HCT116 (cell line): ENCODE measurements at regions not wholly inside any gene's neighbourhood (a gene's known extent, or its start where the extent isn't known, plus 50 kb on each side); places are given as distances from the start of the nearest gene placed in this dataset.

ENCODE experiments used
- ATAC-seq: fragments of 200-7000 bp; cut with Tn5 transposase; 2 replicates; pipeline ENCODE4 v1.9.1; 2020; ENCODE audit warnings: mild to moderate bottlenecking, moderate library complexity
- BruUV-seq: library from RNA; stranded (reverse); fragments of 400-500 nt; replicated peaks from 2 replicates; lab custom pipeline; 2021; lab: Mats Ljungman, UMichigan
- CTCF ChIA-PET: fragments of 300-600 bp; sonication (Branson Sonifier 250); formaldehyde crosslinking; loops from one replicate; lab custom pipeline; 2021; ENCODE audit warnings: antibody characterized with exemption; lab: Charles Lee
- POLR2A ChIA-PET: fragments of 300-600, 350-600 bp; sonication (Branson Sonifier 250); formaldehyde crosslinking; loops from one replicate; lab custom pipeline; 2021; ENCODE audit warnings: antibody characterized with exemption; lab: Charles Lee
- RAD21 ChIA-PET, 2 experiments: fragments of 300-600 bp; sonication (Branson Sonifier 250); formaldehyde crosslinking; loops; one replicate each; lab custom pipeline; 2023; ENCODE audit warnings: low total read pairs in 2 of 2; ENCODE audit not compliant: uncharacterized antibody in 2 of 2, unreplicated experiment in 2 of 2, low non-redundant PET in 1 of 2; lab: Charles Lee
- DNase-seq: peaks from one replicate; pipeline ENCODE4 v3.0.0-alpha.2; 2010; ENCODE audit warnings: low read depth, low spot score
- H2AFZ ChIP-seq: fragments of 200-600 bp; shearing (Covaris generic), sonication (generic); 2 replicates; pipeline ENCODE4 v1.6.1; 2017; ENCODE audit warnings: low read depth, mixed run types, mixed read lengths, antibody characterized with exemption, low read length; ENCODE audit not compliant: poor library complexity, severe bottlenecking
- H3K27ac ChIP-seq: 2 replicates; pipeline ENCODE4 v1.5.1; 2012; ENCODE audit warnings: low read depth, low read length
- H3K27me3 ChIP-seq: fragments of 200-600 bp; sonication (generic); 2 replicates; pipeline ENCODE4 v1.6.1; 2016; ENCODE audit warnings: mixed run types, low read length, mixed read lengths; ENCODE audit not compliant: insufficient read depth
- H3K36me3 ChIP-seq, 2 experiments: fragments of 200-500 bp in 1 of 2; fragments of 200-600 bp in 1 of 2; sonication (Bioruptor generic) in 1 of 2; sonication (generic) in 1 of 2; 2 replicates each; pipeline versions ENCODE4 v1.5.1 to v1.6.1; 2014 to 2016; ENCODE audit warnings: low read length in 2 of 2, inconsistent platforms in 1 of 2, mixed read lengths in 1 of 2, mixed run types in 1 of 2; ENCODE audit not compliant: insufficient read depth in 2 of 2, control insufficient read depth in 1 of 2
- H3K4me1 ChIP-seq, 2 experiments: fragments of 200-600 bp in 1 of 2; sonication (generic) in 1 of 2; 2 replicates each; pipeline versions ENCODE4 v1.5.1 to v1.6.1; 2012 to 2017; ENCODE audit warnings: low read length in 2 of 2, inconsistent platforms in 1 of 2, mild to moderate bottlenecking in 1 of 2, mixed read lengths in 1 of 2, mixed run types in 1 of 2, moderate library complexity in 1 of 2; ENCODE audit not compliant: insufficient read depth in 2 of 2, control insufficient read depth in 1 of 2
- H3K4me2 ChIP-seq: fragments of 200-600 bp; sonication (generic); 2 replicates; pipeline ENCODE4 v1.6.1; 2017; ENCODE audit warnings: mixed run types, low read length, mixed read lengths
- H3K4me3 ChIP-seq, 2 experiments: fragments of 200-600 bp in 1 of 2; sonication (generic) in 1 of 2; replicated peaks in 1 of 2; 2 replicates each; pipeline ENCODE4 v1.5.1; 2011 to 2016; ENCODE audit warnings: low read length in 2 of 2, control low read depth in 1 of 2, low read depth in 1 of 2, mild to moderate bottlenecking in 1 of 2, mixed read lengths in 1 of 2, mixed run types in 1 of 2
- H3K79me2 ChIP-seq: fragments of 200-600 bp; sonication (generic); 2 replicates; pipeline ENCODE4 v1.6.1; 2017; ENCODE audit warnings: mild to moderate bottlenecking, mixed run types, low read length, moderate library complexity, mixed read lengths; ENCODE audit not compliant: insufficient read depth
- H3K9ac ChIP-seq: fragments of 200-600 bp; sonication (generic); 2 replicates; pipeline ENCODE4 v1.6.1; 2016; ENCODE audit warnings: low read length, mixed read lengths
- H3K9me2 ChIP-seq: fragments of 200-600 bp; sonication (generic), shearing (Covaris generic); 2 replicates; pipeline ENCODE4 v1.6.1; 2017; ENCODE audit warnings: mixed run types, mild to moderate bottlenecking, moderate library complexity; ENCODE audit not compliant: insufficient read depth
- H3K9me3 ChIP-seq, 2 experiments: fragments of 200-500 bp in 1 of 2; fragments of 200-600 bp in 1 of 2; sonication (Bioruptor generic) in 1 of 2; sonication (generic) in 1 of 2; 2 replicates each; pipeline ENCODE4 v1.6.1; 2014 to 2017; ENCODE audit warnings: low read length in 2 of 2, mixed read lengths in 2 of 2, inconsistent platforms in 1 of 2, low read depth in 1 of 2, mild to moderate bottlenecking in 1 of 2, mixed run types in 1 of 2, moderate library complexity in 1 of 2; ENCODE audit not compliant: control insufficient read depth in 1 of 2, insufficient read depth in 1 of 2
- H4K20me1 ChIP-seq: fragments of 200-600 bp; sonication (generic), shearing (Covaris generic); 2 replicates; pipeline ENCODE4 v1.6.1; 2017; ENCODE audit warnings: mixed run types, mild to moderate bottlenecking, moderate library complexity; ENCODE audit not compliant: insufficient read depth
- CEBPB ChIP-seq: IDR thresholded peaks from 2 replicates; pipeline ENCODE4 v1.6.1; 2012; ENCODE audit warnings: low read depth
- EZH2 ChIP-seq: fragments of 200-600 bp; sonication (generic); IDR thresholded peaks from 2 replicates; pipeline ENCODE4 v1.6.1; 2017; ENCODE audit warnings: antibody characterized with exemption, mixed run types
- FOSL1 ChIP-seq: IDR thresholded peaks from 2 replicates; pipeline ENCODE4 v1.6.1; 2012; ENCODE audit warnings: low read depth
- JUND ChIP-seq: IDR thresholded peaks from 2 replicates; pipeline ENCODE4 v1.6.1; 2012
- RAD21 ChIP-seq: IDR thresholded peaks from 2 replicates; pipeline ENCODE4 v1.6.1; 2012; ENCODE audit warnings: low read depth, mild to moderate bottlenecking
- SIN3A ChIP-seq: IDR thresholded peaks from 2 replicates; pipeline ENCODE4 v1.6.1; 2012; ENCODE audit warnings: low read depth
- SP1 ChIP-seq: IDR thresholded peaks from 2 replicates; pipeline ENCODE4 v1.6.1; 2012; ENCODE audit warnings: low read depth
- TCF7L2 ChIP-seq: IDR thresholded peaks from 2 replicates; pipeline ENCODE4 v1.7.0; 2011; ENCODE audit warnings: borderline replicate concordance, inconsistent platforms; ENCODE audit not compliant: insufficient read depth, insufficient read length; ENCODE audit errors: extremely low read depth
- YY1 ChIP-seq: IDR thresholded peaks from 2 replicates; pipeline ENCODE4 v1.6.1; 2011; ENCODE audit warnings: low read length, low read depth, moderate library complexity, mild to moderate bottlenecking; ENCODE audit not compliant: insufficient replicate concordance; ENCODE audit errors: extremely low read depth
- ZFX ChIP-seq: fragments of 450-650 bp; IDR thresholded peaks from 2 replicates; pipeline ENCODE4 v1.6.1; 2017
- intact Hi-C: fragments of 100-400 bp; cut with micrococcal nuclease; formaldehyde crosslinking; loops from 2 replicates; pipeline ENCODE4 v1.10.0; 2022
- TF ChIP-seq, protein P1 (sequence below): IDR thresholded peaks from 2 replicates; pipeline ENCODE4 v1.6.1; 2012; ENCODE audit warnings: low read depth
- TF ChIP-seq, protein P2 (sequence below): IDR thresholded peaks from 2 replicates; pipeline ENCODE4 v1.6.1; 2011; ENCODE audit warnings: mild to moderate bottlenecking, low read length, moderate library complexity; ENCODE audit not compliant: insufficient replicate concordance; ENCODE audit errors: extremely low read depth

GRCh38 chr4:126937846-126938422 lies 694.8 kb upstream of the INTU start:
- Histone ChIP-seq H3K27ac (no peak overlapping the region), H4K20me1 (no peaks in the 10 kb centered on the region), H2AFZ (no peak overlapping the region), H3K27me3 (no peaks in the 10 kb centered on the region), H3K9me2 (no peaks in the 10 kb centered on the region), H3K79me2 (no peaks in the 10 kb centered on the region), H3K4me3 (no peak overlapping the region), H3K4me2 (no peak overlapping the region), H3K4me1 (peaks cover 0 to 9% of the 10 kb centered on the region in 2 experiments; a peak in 2 of 4 replicates), H3K9ac (no peak overlapping the region), H3K9me3 (no peaks in the 10 kb centered on the region), H3K36me3 (no peaks in the 10 kb centered on the region)
- DNase-seq (no peak), ATAC-seq (no peak)
- BruUV-seq: no TSS peak
- intact Hi-C loops: no loop called here
- ChIA-PET RAD21 (no interaction called here), CTCF (no interaction called here), POLR2A (no interaction called here)
- no peak for TF ChIP-seq SP1
- no peak for TF ChIP-seq ZFX
- no peak for TF ChIP-seq EZH2
- no peak for TF ChIP-seq CEBPB
- TF ChIP-seq, protein P1, sequence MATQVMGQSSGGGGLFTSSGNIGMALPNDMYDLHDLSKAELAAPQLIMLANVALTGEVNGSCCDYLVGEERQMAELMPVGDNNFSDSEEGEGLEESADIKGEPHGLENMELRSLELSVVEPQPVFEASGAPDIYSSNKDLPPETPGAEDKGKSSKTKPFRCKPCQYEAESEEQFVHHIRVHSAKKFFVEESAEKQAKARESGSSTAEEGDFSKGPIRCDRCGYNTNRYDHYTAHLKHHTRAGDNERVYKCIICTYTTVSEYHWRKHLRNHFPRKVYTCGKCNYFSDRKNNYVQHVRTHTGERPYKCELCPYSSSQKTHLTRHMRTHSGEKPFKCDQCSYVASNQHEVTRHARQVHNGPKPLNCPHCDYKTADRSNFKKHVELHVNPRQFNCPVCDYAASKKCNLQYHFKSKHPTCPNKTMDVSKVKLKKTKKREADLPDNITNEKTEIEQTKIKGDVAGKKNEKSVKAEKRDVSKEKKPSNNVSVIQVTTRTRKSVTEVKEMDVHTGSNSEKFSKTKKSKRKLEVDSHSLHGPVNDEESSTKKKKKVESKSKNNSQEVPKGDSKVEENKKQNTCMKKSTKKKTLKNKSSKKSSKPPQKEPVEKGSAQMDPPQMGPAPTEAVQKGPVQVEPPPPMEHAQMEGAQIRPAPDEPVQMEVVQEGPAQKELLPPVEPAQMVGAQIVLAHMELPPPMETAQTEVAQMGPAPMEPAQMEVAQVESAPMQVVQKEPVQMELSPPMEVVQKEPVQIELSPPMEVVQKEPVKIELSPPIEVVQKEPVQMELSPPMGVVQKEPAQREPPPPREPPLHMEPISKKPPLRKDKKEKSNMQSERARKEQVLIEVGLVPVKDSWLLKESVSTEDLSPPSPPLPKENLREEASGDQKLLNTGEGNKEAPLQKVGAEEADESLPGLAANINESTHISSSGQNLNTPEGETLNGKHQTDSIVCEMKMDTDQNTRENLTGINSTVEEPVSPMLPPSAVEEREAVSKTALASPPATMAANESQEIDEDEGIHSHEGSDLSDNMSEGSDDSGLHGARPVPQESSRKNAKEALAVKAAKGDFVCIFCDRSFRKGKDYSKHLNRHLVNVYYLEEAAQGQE: no peak
- no peak for TF ChIP-seq YY1
- TF ChIP-seq, protein P2, sequence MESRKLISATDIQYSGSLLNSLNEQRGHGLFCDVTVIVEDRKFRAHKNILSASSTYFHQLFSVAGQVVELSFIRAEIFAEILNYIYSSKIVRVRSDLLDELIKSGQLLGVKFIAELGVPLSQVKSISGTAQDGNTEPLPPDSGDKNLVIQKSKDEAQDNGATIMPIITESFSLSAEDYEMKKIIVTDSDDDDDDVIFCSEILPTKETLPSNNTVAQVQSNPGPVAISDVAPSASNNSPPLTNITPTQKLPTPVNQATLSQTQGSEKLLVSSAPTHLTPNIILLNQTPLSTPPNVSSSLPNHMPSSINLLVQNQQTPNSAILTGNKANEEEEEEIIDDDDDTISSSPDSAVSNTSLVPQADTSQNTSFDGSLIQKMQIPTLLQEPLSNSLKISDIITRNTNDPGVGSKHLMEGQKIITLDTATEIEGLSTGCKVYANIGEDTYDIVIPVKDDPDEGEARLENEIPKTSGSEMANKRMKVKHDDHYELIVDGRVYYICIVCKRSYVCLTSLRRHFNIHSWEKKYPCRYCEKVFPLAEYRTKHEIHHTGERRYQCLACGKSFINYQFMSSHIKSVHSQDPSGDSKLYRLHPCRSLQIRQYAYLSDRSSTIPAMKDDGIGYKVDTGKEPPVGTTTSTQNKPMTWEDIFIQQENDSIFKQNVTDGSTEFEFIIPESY: no peak
- no peak for TF ChIP-seq FOSL1
- TF ChIP-seq SIN3A: no peak
- TF ChIP-seq TCF7L2: no peak
- no peak for TF ChIP-seq RAD21
- TF ChIP-seq JUND: no peak
